Chondrocyte (in vitro differentiated cells): ENCODE measurements at regions not wholly inside any gene's neighbourhood (a gene's known extent, or its start where the extent isn't known, plus 50 kb on each side); places are given as distances from the start of the nearest gene placed in this dataset.

Experiments
- DNase-seq: peaks from one replicate; pipeline ENCODE4 v3.0.0; 2021; ENCODE audit warnings: mixed read lengths, low spot score
- H3K27ac Mint-ChIP-seq: one replicate; pipeline ENCODE4 v1.8.0; 2021; ENCODE audit warnings: mild to moderate bottlenecking, moderate library complexity, mixed read lengths; ENCODE audit not compliant: unreplicated experiment
- H3K27me3 Mint-ChIP-seq: 2 replicates; pipeline ENCODE4 v1.8.0; 2021; ENCODE audit warnings: low read depth, mixed read lengths
- H3K36me3 Mint-ChIP-seq: 2 replicates; pipeline ENCODE4 v1.8.0; 2021; ENCODE audit warnings: low read depth, mixed read lengths
- H3K4me1 Mint-ChIP-seq: 2 replicates; pipeline ENCODE4 v1.8.0; 2021; ENCODE audit warnings: low read depth, mild to moderate bottlenecking, mixed read lengths
- H3K4me3 Mint-ChIP-seq: one replicate; pipeline ENCODE4 v1.8.0; 2021; ENCODE audit warnings: mild to moderate bottlenecking, moderate library complexity, mixed read lengths; ENCODE audit not compliant: unreplicated experiment
- H3K9me3 Mint-ChIP-seq: 2 replicates; pipeline ENCODE4 v1.8.0; 2021; ENCODE audit warnings: low read depth, mixed read lengths
- CTCF ChIP-seq: fragments of 200-600 bp; sonication (generic); IDR thresholded peaks from 2 replicates; pipeline ENCODE4 v1.5.0; 2021; ENCODE audit warnings: antibody characterized with exemption, mild to moderate bottlenecking, moderate library complexity

- no peaks in the 10 kb centered on the region for H3K27me3 Mint-ChIP-seq
- no peak overlapping the region for H3K27ac Mint-ChIP-seq
- no peaks in the 10 kb centered on the region for H3K4me1 Mint-ChIP-seq
- H3K4me3 Mint-ChIP-seq, result no peak overlapping the region
- peaks cover 12% of the 10 kb centered on the region for H3K9me3 Mint-ChIP-seq
- H3K36me3 Mint-ChIP-seq, result no peaks in the 10 kb centered on the region
- no peak for TF ChIP-seq CTCF
- no peak for DNase-seq
Observed at GRCh38 chr10:8245131-8245813, 190.8 kb downstream of the GATA3 start.

- Mint-ChIP-seq H3K4me3 (no peak overlapping the region), H3K36me3 (no peaks in the 10 kb centered on the region), H3K4me1 (no peaks in the 10 kb centered on the region), H3K27me3 (no peaks in the 10 kb centered on the region), H3K9me3 (peaks cover 12% of the 10 kb centered on the region), H3K27ac (no peak overlapping the region)
- TF ChIP-seq CTCF, result no peak
- DNase-seq, result no peak
Observed at GRCh38 chr10:8245814-8246142, 191.3 kb downstream of the GATA3 start.

- DNase-seq, result no peak
- Mint-ChIP-seq H3K36me3 (no peaks in the 10 kb centered on the region), H3K27me3 (no peaks in the 10 kb centered on the region), H3K9me3 (peaks cover 12% of the 10 kb centered on the region), H3K27ac (no peak overlapping the region), H3K4me3 (no peak overlapping the region), H3K4me1 (no peaks in the 10 kb centered on the region)
- no peak for TF ChIP-seq CTCF
Observed at GRCh38 chr10:8246548-8246947, 192.1 kb downstream of the GATA3 start.

DNA sequence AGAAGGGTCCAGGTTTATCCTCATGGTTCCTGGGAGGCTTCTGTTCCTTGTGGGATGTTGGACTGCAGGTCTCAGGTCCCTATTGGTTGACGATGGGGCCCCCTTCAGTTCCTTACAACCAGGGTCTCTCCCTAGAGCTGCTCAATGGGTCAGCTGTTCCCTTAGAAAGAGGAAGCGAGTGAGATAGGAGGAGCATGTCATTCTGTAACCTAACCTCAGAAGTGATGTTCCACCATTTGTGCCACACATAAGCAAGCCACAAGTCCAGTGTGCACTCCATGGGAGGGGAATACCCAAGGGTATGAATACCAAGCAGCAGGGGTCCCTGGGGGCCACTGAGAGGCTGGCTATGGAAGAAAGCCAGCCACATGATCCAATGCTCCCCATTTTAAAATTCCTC, 192.7 kb downstream of the GATA3 start:
- no peak overlapping the region for H3K4me3 Mint-ChIP-seq
- no peak for DNase-seq
- H3K27me3 Mint-ChIP-seq, result no peaks in the 10 kb centered on the region
- H3K9me3 Mint-ChIP-seq, result peaks cover 12% of the 10 kb centered on the region
- no peaks in the 10 kb centered on the region for H3K36me3 Mint-ChIP-seq
- H3K4me1 Mint-ChIP-seq, result no peaks in the 10 kb centered on the region
- TF ChIP-seq CTCF, result no peak
- H3K27ac Mint-ChIP-seq, result no peak overlapping the region

- Mint-ChIP-seq H3K4me1 (no peaks in the 10 kb centered on the region), H3K4me3 (no peak overlapping the region), H3K27ac (no peak overlapping the region), H3K27me3 (no peaks in the 10 kb centered on the region), H3K36me3 (no peaks in the 10 kb centered on the region), H3K9me3 (peaks cover 12% of the 10 kb centered on the region)
- no peak for TF ChIP-seq CTCF
- no peak for DNase-seq
Observed at GRCh38 chr10:8248868-8249267, 194.4 kb downstream of the GATA3 start.
